HepG2 (cell line): ENCODE measurements at regions not wholly inside any gene's neighbourhood (a gene's known extent, or its start where the extent isn't known, plus 50 kb on each side); places are given as distances from the start of the nearest gene placed in this dataset.

Source experiments
- ATAC-seq: fragments of 200-7000 bp; cut with Tn5 transposase; 3 replicates; pipeline ENCODE4 v1.9.1; 2020; ENCODE audit warnings: mild to moderate bottlenecking, moderate library complexity
- BruUV-seq: library from RNA; stranded (reverse); fragments of 400-500 nt; replicated peaks from 2 replicates; lab custom pipeline; 2021; lab: Mats Ljungman, UMichigan
- CTCF ChIA-PET: fragments of 300-600 bp; formaldehyde crosslinking; extraction: SDS; loops from one replicate; lab custom pipeline; 2021; ENCODE audit warnings: low total read pairs, inconsistent platforms, low intra/inter-chr PET ratio; lab: Yijun Ruan, JAX
- POLR2A ChIA-PET: fragments of 350-600 bp; sonication (Branson Sonifier 250); formaldehyde crosslinking; loops from one replicate; lab custom pipeline; 2020; ENCODE audit warnings: antibody characterized with exemption, inconsistent platforms; lab: Yijun Ruan, JAX
- DNase-seq: peaks from one replicate; pipeline ENCODE4 v3.0.0-alpha.2; 2015; ENCODE audit warnings: low spot score
- FAIRE-seq: peaks from 3 replicates; lab custom pipeline; 2011; peaks lifted over from hg19 to GRCh38; lab: Jason Lieb, UNC
- H2AFZ ChIP-seq: one replicate; pipeline ENCODE4 v1.6.1; 2011; ENCODE audit warnings: low read length, inconsistent platforms
- H3K27ac ChIP-seq: fragments of 300-600 bp; 3 replicates; pipeline ENCODE4 v1.8.0; 2011; ENCODE audit warnings: mixed run types, mild to moderate bottlenecking, mixed read lengths, low read length, inconsistent platforms; ENCODE audit not compliant: insufficient read depth; ENCODE audit errors: extremely low read length
- H3K27me3 ChIP-seq, 2 experiments: fragments of 200-600 bp in 1 of 2; 2 replicates in 1 of 2; 3 replicates in 1 of 2; pipeline versions ENCODE4 v1.6.0 to v1.8.0; 2011; ENCODE audit warnings: low read length in 2 of 2, mild to moderate bottlenecking in 2 of 2, moderate library complexity in 2 of 2, inconsistent platforms in 1 of 2; ENCODE audit not compliant: insufficient read depth in 2 of 2, control insufficient read depth in 1 of 2
- H3K36me3 ChIP-seq, 2 experiments: fragments of 200-600 bp in 1 of 2; replicated peaks in 1 of 2; 2 replicates in 1 of 2; 3 replicates in 1 of 2; pipeline versions ENCODE4 v1.5.1 to v1.8.0; 2011; ENCODE audit warnings: low read length in 2 of 2, inconsistent platforms in 1 of 2; ENCODE audit not compliant: insufficient read depth in 2 of 2, control insufficient read depth in 1 of 2
- H3K4me1 ChIP-seq: 2 replicates; pipeline ENCODE4 v1.5.1; 2012; ENCODE audit warnings: low read length, inconsistent platforms; ENCODE audit not compliant: insufficient read depth
- H3K4me2 ChIP-seq: 2 replicates; pipeline ENCODE4 v1.6.0; 2011; ENCODE audit warnings: low read depth, low read length, inconsistent platforms
- H3K4me3 ChIP-seq, 3 experiments: fragments of 200-600 bp in 1 of 3; sonication (generic), shearing (Covaris generic) in 1 of 3; replicated peaks in 1 of 3; 2 replicates each; pipeline ENCODE4 v1.5.1; 2011 to 2016; ENCODE audit warnings: low read length in 3 of 3, inconsistent platforms in 2 of 3, low read depth in 2 of 3, mild to moderate bottlenecking in 2 of 3, control low read depth in 1 of 3, mixed read lengths in 1 of 3; ENCODE audit not compliant: insufficient read depth in 1 of 3
- H3K79me2 ChIP-seq: one replicate; pipeline ENCODE4 v1.6.1; 2011; ENCODE audit warnings: low read length, inconsistent platforms; ENCODE audit not compliant: insufficient read depth
- H3K9ac ChIP-seq: 2 replicates; pipeline ENCODE4 v1.6.0; 2011; ENCODE audit warnings: mild to moderate bottlenecking, low read depth, low read length, inconsistent platforms; ENCODE audit not compliant: insufficient read depth
- H3K9me3 ChIP-seq: 2 replicates; pipeline ENCODE4 v1.5.1; 2012; ENCODE audit warnings: mild to moderate bottlenecking, low read length
- H4K20me1 ChIP-seq: 2 replicates; pipeline ENCODE4 v1.6.0; 2011; ENCODE audit warnings: inconsistent platforms, mild to moderate bottlenecking, low read length, moderate library complexity; ENCODE audit not compliant: insufficient read depth
- GATAD2A ChIP-seq: IDR thresholded peaks from 2 replicates; pipeline ENCODE4 v1.6.1; 2016
- KAT2B ChIP-seq: fragments of 150-350 bp; IDR thresholded peaks from 2 replicates; pipeline ENCODE4 v1.6.1; 2014; ENCODE audit warnings: low read depth, low read length, borderline replicate concordance
- MAF1 ChIP-seq: sonication (generic); formaldehyde crosslinking; IDR thresholded peaks from 2 replicates; pipeline ENCODE4 v1.5.0; 2020; ENCODE audit warnings: missing genetic modification reagents, borderline replicate concordance
- MXD4 ChIP-seq: IDR thresholded peaks from 2 replicates; pipeline ENCODE4 v1.6.1; 2016; ENCODE audit warnings: mild to moderate bottlenecking, missing biosample characterization, missing genetic modification reagents
- NCOA5 ChIP-seq: sonication (generic); formaldehyde crosslinking; IDR thresholded peaks from 2 replicates; pipeline ENCODE4 v1.4.0; 2020; ENCODE audit warnings: missing genetic modification reagents
- NFE2 ChIP-seq: sonication (generic); formaldehyde crosslinking; IDR thresholded peaks from 2 replicates; pipeline ENCODE4 v1.4.0; 2020; ENCODE audit warnings: missing genetic modification reagents
- PHF5A ChIP-seq: IDR thresholded peaks from one replicate; pipeline ENCODE4 v1.6.1; 2018; ENCODE audit warnings: low read depth, missing genetic modification reagents; ENCODE audit not compliant: unreplicated experiment
- RFXANK ChIP-seq: IDR thresholded peaks from 2 replicates; pipeline ENCODE4 v1.6.1; 2016
- SRSF1 ChIP-seq: fragments of 200-400 bp; formaldehyde crosslinking; optimal IDR thresholded peaks from 2 replicates; pipeline ENCODE3; 2017; ENCODE audit warnings: mild to moderate bottlenecking, low read depth, low read length, moderate library complexity
- TBL1XR1 ChIP-seq: fragments of 150-350 bp; IDR thresholded peaks from 2 replicates; pipeline ENCODE4 v1.6.1; 2014; ENCODE audit warnings: borderline replicate concordance, low read length; ENCODE audit not compliant: partially characterized antibody
- ZBTB7B ChIP-seq: sonication (generic); formaldehyde crosslinking; IDR thresholded peaks from 2 replicates; pipeline ENCODE4 v1.4.0; 2020; ENCODE audit warnings: missing genetic modification reagents
- ZNF367 ChIP-seq: sonication (generic); formaldehyde crosslinking; IDR thresholded peaks from 2 replicates; pipeline ENCODE4 v1.4.0; 2020; ENCODE audit warnings: missing genetic modification reagents, borderline replicate concordance
- ZNF674 ChIP-seq: sonication (generic); formaldehyde crosslinking; IDR thresholded peaks from 2 replicates; pipeline ENCODE4 v1.5.0; 2020; ENCODE audit warnings: low read depth, mild to moderate bottlenecking, missing genetic modification reagents
- WGBS: methylation state at CpG from one replicate; pipeline ENCODE4 v1.1.6; 2017; ENCODE audit warnings: low lambda C conversion rate; 5-methylcytosine and 5-hydroxymethylcytosine counted together
- in situ Hi-C: cut with HindIII; loops from 2 replicates; pipeline ENCODE4 v1.10.0; 2017; ENCODE audit warnings: low pct_unique_long_range_greater_than_20kb; ENCODE audit not compliant: extremely low pct_ligation_motif_present
- intact Hi-C: fragments of 100-400 bp; cut with micrococcal nuclease; formaldehyde crosslinking; loops from one replicate; pipeline ENCODE4 v1.10.0; 2022; ENCODE audit not compliant: unreplicated experiment
- TF ChIP-seq, protein P1 (sequence below), 2 experiments: sonication (generic) in 1 of 2; formaldehyde crosslinking in 1 of 2; IDR thresholded peaks; 2 replicates each; pipeline versions ENCODE4 v1.5.1 to v1.6.1; 2011 to 2020; ENCODE audit warnings: borderline replicate concordance in 1 of 2, low read depth in 1 of 2, low read length in 1 of 2, mild to moderate bottlenecking in 1 of 2, missing genetic modification reagents in 1 of 2, moderate library complexity in 1 of 2
- TF ChIP-seq, protein P2 (sequence below): sonication (generic); formaldehyde crosslinking; IDR thresholded peaks from 2 replicates; pipeline ENCODE4 v1.4.0; 2020; ENCODE audit warnings: mild to moderate bottlenecking, missing genetic modification reagents
- TF ChIP-seq, protein P3 (sequence below): sonication (generic); formaldehyde crosslinking; IDR thresholded peaks from 2 replicates; pipeline ENCODE4 v1.4.0; 2020; ENCODE audit warnings: low read depth, mild to moderate bottlenecking, missing genetic modification reagents
- TF ChIP-seq, protein P4 (sequence below): sonication (generic); formaldehyde crosslinking; IDR thresholded peaks from 2 replicates; pipeline ENCODE4 v1.4.0; 2020; ENCODE audit warnings: mild to moderate bottlenecking, missing genetic modification reagents, borderline replicate concordance
- TF ChIP-seq, protein P5 (sequence below): sonication (generic); formaldehyde crosslinking; IDR thresholded peaks from 2 replicates; pipeline ENCODE4 v1.4.0; 2020; ENCODE audit warnings: missing genetic modification reagents

DNA sequence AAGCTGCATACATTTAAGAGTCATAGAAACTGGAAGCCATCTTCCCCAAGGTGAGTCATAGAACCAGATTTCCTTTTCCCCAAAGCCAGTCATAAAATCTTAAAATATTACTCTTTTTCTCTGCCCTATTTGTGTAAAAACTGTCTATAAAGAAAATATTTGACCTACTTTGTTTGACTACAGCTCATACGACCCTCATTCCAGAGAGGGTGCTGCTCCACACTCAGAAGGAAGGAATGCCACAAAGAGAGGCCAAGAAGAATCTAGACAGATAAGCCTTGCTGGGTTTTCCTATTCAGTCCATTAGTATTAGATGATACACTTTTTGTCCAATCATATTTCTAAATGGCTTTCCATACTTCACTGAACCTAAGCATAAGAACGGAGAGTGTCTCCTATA is 671.6 kb upstream of the SGO1 start:
- FAIRE-seq (no peak), ATAC-seq (no peak), DNase-seq (no peak)
- no peak overlapping the region for H3K4me3 ChIP-seq
- BruUV-seq, result no TSS peak
- no peak overlapping the region for H2AFZ ChIP-seq
- H3K36me3 ChIP-seq, result no peaks in the 10 kb centered on the region
- H3K79me2 ChIP-seq, result no peaks in the 10 kb centered on the region
- in situ Hi-C loops, result no loop called here
- H3K27ac ChIP-seq, result no peak overlapping the region
- POLR2A ChIA-PET, result no interaction called here
- H4K20me1 ChIP-seq, result no peaks in the 10 kb centered on the region
- no peak overlapping the region for H3K9ac ChIP-seq
- no peaks in the 10 kb centered on the region for H3K27me3 ChIP-seq
- WGBS, result 23% methylated on average over 2 of the region's 2 CpGs
- no peak overlapping the region for H3K4me2 ChIP-seq
- H3K4me1 ChIP-seq, result peaks cover 45% of the 10 kb centered on the region
- CTCF ChIA-PET, result no interaction called here
- H3K9me3 ChIP-seq, result peaks cover 82% of the 10 kb centered on the region
- intact Hi-C loops, result no loop called here
- TF ChIP-seq, protein P1, sequence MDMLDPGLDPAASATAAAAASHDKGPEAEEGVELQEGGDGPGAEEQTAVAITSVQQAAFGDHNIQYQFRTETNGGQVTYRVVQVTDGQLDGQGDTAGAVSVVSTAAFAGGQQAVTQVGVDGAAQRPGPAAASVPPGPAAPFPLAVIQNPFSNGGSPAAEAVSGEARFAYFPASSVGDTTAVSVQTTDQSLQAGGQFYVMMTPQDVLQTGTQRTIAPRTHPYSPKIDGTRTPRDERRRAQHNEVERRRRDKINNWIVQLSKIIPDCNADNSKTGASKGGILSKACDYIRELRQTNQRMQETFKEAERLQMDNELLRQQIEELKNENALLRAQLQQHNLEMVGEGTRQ (IDR thresholded peaks at IDR 0.05; ENCODE audit: low read depth, low read length), result no peak
- TF ChIP-seq, protein P1 (CRISPR knock-in tag; IDR thresholded peaks at IDR 0.05; ENCODE audit: borderline replicate concordance), result no peak
- TF ChIP-seq PHF5A (CRISPR knock-in tag) (no peak), MXD4 (no peak), TBL1XR1 (no peak), ZNF674 (CRISPR knock-in tag) (no peak), RFXANK (no peak), ZNF367 (no peak), MAF1 (CRISPR knock-in tag) (no peak), SRSF1 (no peak), NCOA5 (CRISPR knock-in tag) (no peak), NFE2 (CRISPR knock-in tag) (no peak), GATAD2A (CRISPR knock-in tag) (no peak), KAT2B (no peak), ZBTB7B (CRISPR knock-in tag) (no peak)
- TF ChIP-seq, protein P2, sequence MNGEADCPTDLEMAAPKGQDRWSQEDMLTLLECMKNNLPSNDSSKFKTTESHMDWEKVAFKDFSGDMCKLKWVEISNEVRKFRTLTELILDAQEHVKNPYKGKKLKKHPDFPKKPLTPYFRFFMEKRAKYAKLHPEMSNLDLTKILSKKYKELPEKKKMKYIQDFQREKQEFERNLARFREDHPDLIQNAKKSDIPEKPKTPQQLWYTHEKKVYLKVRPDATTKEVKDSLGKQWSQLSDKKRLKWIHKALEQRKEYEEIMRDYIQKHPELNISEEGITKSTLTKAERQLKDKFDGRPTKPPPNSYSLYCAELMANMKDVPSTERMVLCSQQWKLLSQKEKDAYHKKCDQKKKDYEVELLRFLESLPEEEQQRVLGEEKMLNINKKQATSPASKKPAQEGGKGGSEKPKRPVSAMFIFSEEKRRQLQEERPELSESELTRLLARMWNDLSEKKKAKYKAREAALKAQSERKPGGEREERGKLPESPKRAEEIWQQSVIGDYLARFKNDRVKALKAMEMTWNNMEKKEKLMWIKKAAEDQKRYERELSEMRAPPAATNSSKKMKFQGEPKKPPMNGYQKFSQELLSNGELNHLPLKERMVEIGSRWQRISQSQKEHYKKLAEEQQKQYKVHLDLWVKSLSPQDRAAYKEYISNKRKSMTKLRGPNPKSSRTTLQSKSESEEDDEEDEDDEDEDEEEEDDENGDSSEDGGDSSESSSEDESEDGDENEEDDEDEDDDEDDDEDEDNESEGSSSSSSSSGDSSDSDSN (CRISPR knock-in tag), result no peak
- TF ChIP-seq, protein P3, sequence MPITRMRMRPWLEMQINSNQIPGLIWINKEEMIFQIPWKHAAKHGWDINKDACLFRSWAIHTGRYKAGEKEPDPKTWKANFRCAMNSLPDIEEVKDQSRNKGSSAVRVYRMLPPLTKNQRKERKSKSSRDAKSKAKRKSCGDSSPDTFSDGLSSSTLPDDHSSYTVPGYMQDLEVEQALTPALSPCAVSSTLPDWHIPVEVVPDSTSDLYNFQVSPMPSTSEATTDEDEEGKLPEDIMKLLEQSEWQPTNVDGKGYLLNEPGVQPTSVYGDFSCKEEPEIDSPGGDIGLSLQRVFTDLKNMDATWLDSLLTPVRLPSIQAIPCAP (CRISPR knock-in tag), result no peak
- TF ChIP-seq, protein P4, sequence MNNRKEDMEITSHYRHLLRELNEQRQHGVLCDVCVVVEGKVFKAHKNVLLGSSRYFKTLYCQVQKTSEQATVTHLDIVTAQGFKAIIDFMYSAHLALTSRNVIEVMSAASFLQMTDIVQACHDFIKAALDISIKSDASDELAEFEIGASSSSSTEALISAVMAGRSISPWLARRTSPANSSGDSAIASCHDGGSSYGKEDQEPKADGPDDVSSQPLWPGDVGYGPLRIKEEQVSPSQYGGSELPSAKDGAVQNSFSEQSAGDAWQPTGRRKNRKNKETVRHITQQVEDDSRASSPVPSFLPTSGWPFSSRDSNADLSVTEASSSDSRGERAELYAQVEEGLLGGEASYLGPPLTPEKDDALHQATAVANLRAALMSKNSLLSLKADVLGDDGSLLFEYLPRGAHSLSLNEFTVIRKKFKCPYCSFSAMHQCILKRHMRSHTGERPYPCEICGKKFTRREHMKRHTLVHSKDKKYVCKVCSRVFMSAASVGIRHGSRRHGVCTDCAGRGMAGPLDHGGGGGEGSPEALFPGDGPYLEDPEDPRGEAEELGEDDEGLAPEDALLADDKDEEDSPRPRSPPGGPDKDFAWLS (CRISPR knock-in tag), result no peak
- TF ChIP-seq, protein P5, sequence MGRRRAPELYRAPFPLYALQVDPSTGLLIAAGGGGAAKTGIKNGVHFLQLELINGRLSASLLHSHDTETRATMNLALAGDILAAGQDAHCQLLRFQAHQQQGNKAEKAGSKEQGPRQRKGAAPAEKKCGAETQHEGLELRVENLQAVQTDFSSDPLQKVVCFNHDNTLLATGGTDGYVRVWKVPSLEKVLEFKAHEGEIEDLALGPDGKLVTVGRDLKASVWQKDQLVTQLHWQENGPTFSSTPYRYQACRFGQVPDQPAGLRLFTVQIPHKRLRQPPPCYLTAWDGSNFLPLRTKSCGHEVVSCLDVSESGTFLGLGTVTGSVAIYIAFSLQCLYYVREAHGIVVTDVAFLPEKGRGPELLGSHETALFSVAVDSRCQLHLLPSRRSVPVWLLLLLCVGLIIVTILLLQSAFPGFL (CRISPR knock-in tag), result no peak
